ENCODE measurements at regions not wholly inside any gene's neighbourhood (a gene's known extent, or its start where the extent isn't known, plus 50 kb on each side); places are given as distances from the start of the nearest gene placed in this dataset.

- no peak for TF ChIP-seq CTCF (IDR thresholded peaks at IDR 0.05)
- no peak for TF ChIP-seq POLR2A (IDR thresholded peaks at IDR 0.05)
Measured at GRCh38 chr7:131152766-131153165, 174.9 kb upstream of the MKLN1 start.
